Esophagus squamous epithelium (tissue), 5 donors: ENCODE measurements at regions not wholly inside any gene's neighbourhood (a gene's known extent, or its start where the extent isn't known, plus 50 kb on each side); places are given as distances from the start of the nearest gene placed in this dataset.

Experiments used
- DNase-seq: peaks from one replicate; lab custom pipeline; 2025; lab: John Stamatoyannopoulos, UW
- H3K27ac ChIP-seq, 4 donors: fragments of 200-600 bp; sonication (generic); one replicate each; pipeline ENCODE4 v1.5.1; 2016 to 2019; ENCODE audit warnings: mild to moderate bottlenecking in 1 of 4
- H3K27me3 ChIP-seq, 4 donors: fragments of 200-600 bp; sonication (generic); 1 replicate in 3 of 4; 2 replicates in 1 of 4; pipeline versions ENCODE4 v1.5.1 to v1.6.0; 2017 to 2021; ENCODE audit warnings: antibody characterized with exemption in 1 of 4
- H3K36me3 ChIP-seq, 3 donors: fragments of 200-600 bp; sonication (generic); one replicate each; pipeline ENCODE4 v1.5.1; 2016 to 2019
- H3K4me1 ChIP-seq, 3 donors: fragments of 200-600 bp; sonication (generic); one replicate each; pipeline ENCODE4 v1.5.1; 2017 to 2019
- H3K4me3 ChIP-seq, 4 donors: fragments of 200-600 bp; sonication (generic); 1 replicate in 3 of 4; 2 replicates in 1 of 4; pipeline ENCODE4 v1.5.1; 2016 to 2019; ENCODE audit warnings: mild to moderate bottlenecking in 2 of 4, moderate library complexity in 1 of 4
- H3K9me3 ChIP-seq, 3 donors: fragments of 200-600 bp; sonication (generic); one replicate each; pipeline ENCODE4 v1.5.1; 2016 to 2019
- CTCF ChIP-seq, 6 experiments: fragments of 450-650 bp in 4 of 6; fragments of 200-600 bp in 2 of 6; sonication (generic) in 2 of 6; IDR thresholded peaks; one replicate each; pipeline ENCODE4 v1.5.1; 2016 to 2019; ENCODE audit warnings: antibody characterized with exemption in 6 of 6, mild to moderate bottlenecking in 4 of 6, moderate library complexity in 4 of 6
- POLR2A ChIP-seq, 4 donors: fragments of 450-650 bp; IDR thresholded peaks; one replicate each; pipeline ENCODE4 v1.6.1; 2017; ENCODE audit warnings: antibody characterized with exemption in 4 of 4, mild to moderate bottlenecking in 4 of 4, moderate library complexity in 3 of 4
- WGBS, 2 donors: methylation state at CpG; one replicate each; pipeline ENCODE4 v1.1.5; 2018; 5-methylcytosine and 5-hydroxymethylcytosine counted together
- intact Hi-C: fragments of 100-400 bp; cut with DNase I; formaldehyde crosslinking; loops from one replicate; pipeline ENCODE4 v1.15.0; 2022
- donor health status: DM: yes; HTN: yes; CAD: no.

GRCh38 chr2:47315475-47315874 lies 53.6 kb upstream of the EPCAM start:
- Histone ChIP-seq H3K9me3 (no peaks in the 10 kb centered on the region), H3K27ac (no peak overlapping the region), H3K4me3 (no peak overlapping the region), H3K4me1 (peaks cover 0 to 9% (median 0%) of the 10 kb centered on the region in 3 donors), H3K36me3 (no peaks in the 10 kb centered on the region), H3K27me3 (no peaks in the 10 kb centered on the region)
- no peak for DNase-seq
- 88 to 91% methylated on average over 5 of the region's 5 CpGs for WGBS, 2 donors
- TF ChIP-seq POLR2A (IDR thresholded peaks at IDR 0.05) (no peak), CTCF (IDR thresholded peaks at IDR 0.05) (no peak)
- intact Hi-C loops = no loop called here

GRCh38 chr2:47313728-47314127 lies 55.4 kb upstream of the EPCAM start:
- Histone ChIP-seq H3K9me3 (no peaks in the 10 kb centered on the region), H3K27ac (no peak overlapping the region), H3K4me1 (peaks cover 0 to 15% (median 4%) of the 10 kb centered on the region in 3 donors), H3K27me3 (no peaks in the 10 kb centered on the region), H3K4me3 (no peak overlapping the region), H3K36me3 (no peaks in the 10 kb centered on the region)
- intact Hi-C loops = no loop called here
- WGBS, 2 donors = 42% methylated on average over 2 of the region's 2 CpGs; no CpG with 5 or more reads in 1 of the 2 donors
- TF ChIP-seq CTCF (IDR thresholded peaks at IDR 0.05) (no peak), POLR2A (IDR thresholded peaks at IDR 0.05) (no peak)
- DNase-seq = no peak

- peaks cover 0 to 15% (median 4%) of the 10 kb centered on the region in 3 donors for H3K4me1 ChIP-seq
- H3K27ac ChIP-seq = no peak overlapping the region
- TF ChIP-seq CTCF (IDR thresholded peaks at IDR 0.05) (no peak), POLR2A (IDR thresholded peaks at IDR 0.05) (no peak)
- DNase-seq = no peak
- intact Hi-C loops = no loop called here
- no peaks in the 10 kb centered on the region for H3K9me3 ChIP-seq
- 30 to 40% methylated on average over 6 of the region's 6 CpGs for WGBS, 2 donors
- H3K4me3 ChIP-seq = no peak overlapping the region
- no peaks in the 10 kb centered on the region for H3K27me3 ChIP-seq
- no peaks in the 10 kb centered on the region for H3K36me3 ChIP-seq
Measured at GRCh38 chr2:47313141-47313691, 55.9 kb upstream of the EPCAM start.

- H3K4me1 ChIP-seq = peaks cover 0 to 15% (median 4%) of the 10 kb centered on the region in 3 donors
- 86 to 88% methylated on average over 1 of the region's 1 CpG for whole genome bisulfite sequencing, 2 donors
- no peaks in the 10 kb centered on the region for H3K9me3 ChIP-seq
- H3K27ac ChIP-seq = no peak overlapping the region
- no peak for DNase-seq
- no peaks in the 10 kb centered on the region for H3K36me3 ChIP-seq
- H3K27me3 ChIP-seq = no peaks in the 10 kb centered on the region
- intact Hi-C loops = no loop called here
- H3K4me3 ChIP-seq = no peak overlapping the region
- no peak for TF ChIP-seq CTCF (IDR thresholded peaks at IDR 0.05)
- TF ChIP-seq POLR2A (IDR thresholded peaks at IDR 0.05) = no peak
Measured at GRCh38 chr2:47312491-47312850, 56.6 kb upstream of the EPCAM start.

GRCh38 chr2:47311764-47312490 lies 57.2 kb upstream of the EPCAM start:
- 88 to 96% methylated on average over 7 of the region's 7 CpGs for WGBS, 2 donors
- Histone ChIP-seq H3K27ac (peak overlapping the region in 1 of 4 donors; percentile 52), H3K27me3 (no peaks in the 10 kb centered on the region), H3K4me3 (no peak overlapping the region), H3K36me3 (no peaks in the 10 kb centered on the region), H3K4me1 (peaks cover 0 to 15% (median 4%) of the 10 kb centered on the region in 3 donors), H3K9me3 (no peaks in the 10 kb centered on the region)
- DNase-seq = no peak
- intact Hi-C loops = no loop called here
- TF ChIP-seq CTCF (IDR thresholded peaks at IDR 0.05) (no peak), POLR2A (IDR thresholded peaks at IDR 0.05) (no peak)
